GM12892 (cell line): ENCODE measurements at regions not wholly inside any gene's neighbourhood (a gene's known extent, or its start where the extent isn't known, plus 50 kb on each side); places are given as distances from the start of the nearest gene placed in this dataset.

Experiments used
- POLR2A ChIP-seq: IDR thresholded peaks from 2 replicates; pipeline ENCODE4 v1.6.1; 2011; ENCODE audit warnings: low read depth, low read length, control low read depth
- POLR2AphosphoS5 ChIP-seq: IDR thresholded peaks from 2 replicates; pipeline ENCODE4 v1.6.1; 2011; ENCODE audit warnings: low read depth, low read length, control low read depth
- TAF1 ChIP-seq: IDR thresholded peaks from 2 replicates; pipeline ENCODE4 v1.6.1; 2011; ENCODE audit warnings: low read depth, mild to moderate bottlenecking, control low read depth, low read length, borderline replicate concordance

DNA sequence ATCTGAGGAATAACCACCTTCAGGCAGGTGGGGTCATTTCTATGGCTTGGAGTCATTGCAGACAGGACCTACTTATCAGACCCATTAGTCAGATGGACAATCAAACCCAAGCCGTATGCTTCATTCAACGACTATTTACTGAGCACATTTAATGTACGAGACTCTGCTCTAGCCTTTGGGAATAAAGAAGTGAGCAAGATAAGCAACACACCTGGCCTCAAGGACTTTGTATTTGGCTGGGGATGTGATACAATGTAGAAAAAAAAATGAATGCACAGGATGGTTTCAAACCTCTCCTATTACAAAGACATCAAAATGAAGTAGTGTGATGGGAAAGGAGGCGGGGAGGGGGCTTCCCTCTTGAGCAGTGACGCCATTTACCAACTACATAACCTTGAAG lies 311.7 kb downstream of the PMP22 start:
- TF ChIP-seq POLR2A (no peak), TAF1 (no peak), POLR2AphosphoS5 (no peak)
